OCI-LY1 (cell line): ENCODE measurements at regions not wholly inside any gene's neighbourhood (a gene's known extent, or its start where the extent isn't known, plus 50 kb on each side); places are given as distances from the start of the nearest gene placed in this dataset.

Source experiments
- H2AFZ ChIP-seq: fragments of 200-600 bp; sonication (generic), shearing (Covaris generic); 2 replicates; pipeline ENCODE4 v1.6.0; 2014; ENCODE audit warnings: antibody characterized with exemption, mild to moderate bottlenecking, low read length
- H3F3A ChIP-seq: fragments of 200-600 bp; sonication (generic), shearing (Covaris generic); 2 replicates; pipeline ENCODE4 v1.6.0; 2014; ENCODE audit warnings: mild to moderate bottlenecking, antibody characterized with exemption, low read length, moderate library complexity; ENCODE audit not compliant: insufficient read depth
- H3K27ac ChIP-seq: fragments of 200-600 bp; sonication (generic); 2 replicates; pipeline ENCODE4 v1.5.1; 2014; ENCODE audit warnings: low read length, mixed run types, mild to moderate bottlenecking, low read depth; ENCODE audit not compliant: poor library complexity, severe bottlenecking
- H3K27me3 ChIP-seq: fragments of 200-600 bp; sonication (generic); 2 replicates; pipeline ENCODE4 v1.6.0; 2014; ENCODE audit warnings: antibody characterized with exemption, mild to moderate bottlenecking, low read length, moderate library complexity; ENCODE audit not compliant: insufficient read depth
- H3K36me3 ChIP-seq: fragments of 200-600 bp; sonication (generic); 2 replicates; pipeline ENCODE4 v1.6.1; 2014; ENCODE audit warnings: mild to moderate bottlenecking, antibody characterized with exemption, low read length, moderate library complexity, mixed read lengths; ENCODE audit not compliant: insufficient read depth
- H3K4me1 ChIP-seq: fragments of 200-600 bp; sonication (generic); 2 replicates; pipeline ENCODE4 v1.5.1; 2014; ENCODE audit warnings: mild to moderate bottlenecking, low read length, moderate library complexity; ENCODE audit not compliant: insufficient read depth, severe bottlenecking
- H3K4me2 ChIP-seq: fragments of 200-600 bp; sonication (generic), shearing (Covaris generic); 2 replicates; pipeline ENCODE4 v1.6.1; 2014; ENCODE audit warnings: low read length
- H3K4me3 ChIP-seq: fragments of 200-600 bp; sonication (generic); 2 replicates; pipeline ENCODE4 v1.5.1; 2014; ENCODE audit warnings: low read length, low read depth, mild to moderate bottlenecking, mixed read lengths; ENCODE audit not compliant: poor library complexity, severe bottlenecking
- H3K79me2 ChIP-seq: fragments of 200-600 bp; shearing (Covaris generic); 2 replicates; pipeline ENCODE4 v1.6.1; 2016; ENCODE audit warnings: mixed run types, low read length, mixed read lengths; ENCODE audit not compliant: insufficient read depth
- H3K9ac ChIP-seq: fragments of 200-600 bp; sonication (generic), shearing (Covaris generic); 2 replicates; pipeline ENCODE4 v1.6.1; 2014; ENCODE audit warnings: mild to moderate bottlenecking, low read length, mixed read lengths
- H3K9me2 ChIP-seq: fragments of 200-600 bp; sonication (generic), shearing (Covaris generic); 2 replicates; pipeline ENCODE4 v1.6.1; 2014; ENCODE audit warnings: low read depth, mild to moderate bottlenecking, low read length, mixed read lengths
- H3K9me3 ChIP-seq: fragments of 200-600 bp; shearing (Covaris generic); 2 replicates; pipeline ENCODE4 v1.6.1; 2014; ENCODE audit warnings: low read length, mixed read lengths
- H4K20me1 ChIP-seq: fragments of 200-600 bp; sonication (generic), shearing (Covaris generic); 2 replicates; pipeline ENCODE4 v1.6.0; 2016; ENCODE audit warnings: mild to moderate bottlenecking, low read length; ENCODE audit not compliant: insufficient read depth
- CTCF ChIP-seq: fragments of 200-600 bp; sonication (generic), shearing (Covaris generic); IDR thresholded peaks from 2 replicates; pipeline ENCODE4 v1.5.1; 2017; ENCODE audit warnings: mild to moderate bottlenecking, antibody characterized with exemption, low read length, moderate library complexity, mixed read lengths
- EZH2 ChIP-seq: fragments of 200-600 bp; sonication (generic), shearing (Covaris generic); IDR thresholded peaks from 2 replicates; pipeline ENCODE4 v1.8.0; 2017; ENCODE audit warnings: borderline replicate concordance, mixed run types, mild to moderate bottlenecking, antibody characterized with exemption, low read length, moderate library complexity, mixed read lengths

- Histone ChIP-seq H3K27ac (no peak overlapping the region), H3K79me2 (no peaks in the 10 kb centered on the region), H3K9me3 (no peaks in the 10 kb centered on the region), H3K9me2 (no peaks in the 10 kb centered on the region), H3K36me3 (no peaks in the 10 kb centered on the region), H2AFZ (no peak overlapping the region), H3K4me1 (no peaks in the 10 kb centered on the region), H3F3A (no peaks in the 10 kb centered on the region), H3K4me3 (no peak overlapping the region), H3K27me3 (no peaks in the 10 kb centered on the region), H4K20me1 (no peaks in the 10 kb centered on the region), H3K4me2 (no peak overlapping the region), H3K9ac (no peak overlapping the region)
- no peak for TF ChIP-seq CTCF
- TF ChIP-seq EZH2, result no peak
These were observed 519.1 kb downstream of the IQCM start for GRCh38 chr4:149296503-149296902.

DNA sequence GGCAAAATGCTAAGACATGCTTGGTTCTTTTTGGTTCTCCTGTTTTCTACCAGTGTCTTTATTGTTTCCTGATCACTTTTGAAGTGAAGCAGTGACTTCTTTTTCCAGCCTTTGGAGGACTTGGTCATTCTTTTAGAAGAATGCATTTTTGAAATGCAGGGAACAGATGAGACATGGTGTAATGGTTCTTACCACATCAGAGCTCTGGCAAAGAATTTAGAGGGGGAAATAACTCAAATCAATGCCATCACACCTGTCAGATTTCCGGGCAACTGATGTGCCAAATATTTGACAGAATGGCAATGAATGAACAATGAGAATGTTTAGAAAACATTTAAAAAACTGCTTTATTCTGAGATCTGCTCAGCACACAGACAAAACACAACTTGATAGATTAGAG, 519.6 kb downstream of the IQCM start:
- no peaks in the 10 kb centered on the region for H3K4me1 ChIP-seq
- no peak for TF ChIP-seq EZH2
- TF ChIP-seq CTCF, result no peak
- H3K27ac ChIP-seq, result no peak overlapping the region
- no peaks in the 10 kb centered on the region for H4K20me1 ChIP-seq
- H3K79me2 ChIP-seq, result no peaks in the 10 kb centered on the region
- no peak overlapping the region for H2AFZ ChIP-seq
- H3K27me3 ChIP-seq, result no peaks in the 10 kb centered on the region
- no peaks in the 10 kb centered on the region for H3K9me2 ChIP-seq
- no peaks in the 10 kb centered on the region for H3F3A ChIP-seq
- no peaks in the 10 kb centered on the region for H3K9me3 ChIP-seq
- no peak overlapping the region for H3K9ac ChIP-seq
- no peaks in the 10 kb centered on the region for H3K36me3 ChIP-seq
- no peak overlapping the region for H3K4me2 ChIP-seq
- no peak overlapping the region for H3K4me3 ChIP-seq

- no peak overlapping the region for H2AFZ ChIP-seq
- no peak overlapping the region for H3K27ac ChIP-seq
- H3K4me1 ChIP-seq, result no peaks in the 10 kb centered on the region
- H3K27me3 ChIP-seq, result no peaks in the 10 kb centered on the region
- H3K9me2 ChIP-seq, result no peaks in the 10 kb centered on the region
- TF ChIP-seq EZH2 (no peak), CTCF (no peak)
- H3K9me3 ChIP-seq, result no peaks in the 10 kb centered on the region
- H3K4me3 ChIP-seq, result no peak overlapping the region
- H3K9ac ChIP-seq, result no peak overlapping the region
- H3K79me2 ChIP-seq, result no peaks in the 10 kb centered on the region
- H3F3A ChIP-seq, result no peaks in the 10 kb centered on the region
- no peaks in the 10 kb centered on the region for H4K20me1 ChIP-seq
- no peaks in the 10 kb centered on the region for H3K36me3 ChIP-seq
- H3K4me2 ChIP-seq, result no peak overlapping the region
These were observed 521.0 kb downstream of the IQCM start for GRCh38 chr4:149294601-149295000.
